ENCODE measurements at regions not wholly inside any gene's neighbourhood (a gene's known extent, or its start where the extent isn't known, plus 50 kb on each side); places are given as distances from the start of the nearest gene placed in this dataset.

DNA sequence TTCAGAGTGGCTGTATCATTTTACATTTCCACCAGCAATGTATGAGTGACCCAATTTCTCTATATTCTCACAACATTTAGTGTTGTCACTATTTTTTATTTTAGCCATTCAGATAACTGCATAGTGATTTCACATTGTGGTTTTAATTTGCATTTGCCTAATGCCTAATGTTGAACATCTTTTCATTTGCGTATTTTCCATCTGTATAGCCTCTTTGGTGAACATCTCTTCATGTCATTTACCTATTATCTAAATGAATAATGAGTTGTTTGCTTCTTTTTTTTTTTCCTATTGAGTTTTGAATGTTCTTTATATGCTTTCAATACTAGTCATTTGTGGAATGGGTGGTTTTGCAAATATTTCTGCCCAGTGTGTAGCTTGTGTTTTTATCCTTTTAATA is 120.9 kb upstream of the CPHXL start:
- TF ChIP-seq, protein P1, sequence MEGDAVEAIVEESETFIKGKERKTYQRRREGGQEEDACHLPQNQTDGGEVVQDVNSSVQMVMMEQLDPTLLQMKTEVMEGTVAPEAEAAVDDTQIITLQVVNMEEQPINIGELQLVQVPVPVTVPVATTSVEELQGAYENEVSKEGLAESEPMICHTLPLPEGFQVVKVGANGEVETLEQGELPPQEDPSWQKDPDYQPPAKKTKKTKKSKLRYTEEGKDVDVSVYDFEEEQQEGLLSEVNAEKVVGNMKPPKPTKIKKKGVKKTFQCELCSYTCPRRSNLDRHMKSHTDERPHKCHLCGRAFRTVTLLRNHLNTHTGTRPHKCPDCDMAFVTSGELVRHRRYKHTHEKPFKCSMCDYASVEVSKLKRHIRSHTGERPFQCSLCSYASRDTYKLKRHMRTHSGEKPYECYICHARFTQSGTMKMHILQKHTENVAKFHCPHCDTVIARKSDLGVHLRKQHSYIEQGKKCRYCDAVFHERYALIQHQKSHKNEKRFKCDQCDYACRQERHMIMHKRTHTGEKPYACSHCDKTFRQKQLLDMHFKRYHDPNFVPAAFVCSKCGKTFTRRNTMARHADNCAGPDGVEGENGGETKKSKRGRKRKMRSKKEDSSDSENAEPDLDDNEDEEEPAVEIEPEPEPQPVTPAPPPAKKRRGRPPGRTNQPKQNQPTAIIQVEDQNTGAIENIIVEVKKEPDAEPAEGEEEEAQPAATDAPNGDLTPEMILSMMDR (IDR thresholded peaks at IDR 0.05), result no peak
- TF ChIP-seq POLR2A (IDR thresholded peaks at IDR 0.05), result no peak

Measured in body of pancreas (tissue), 4 donors.